ENCODE measurements at regions not wholly inside any gene's neighbourhood (a gene's known extent, or its start where the extent isn't known, plus 50 kb on each side); places are given as distances from the start of the nearest gene placed in this dataset.

DNA sequence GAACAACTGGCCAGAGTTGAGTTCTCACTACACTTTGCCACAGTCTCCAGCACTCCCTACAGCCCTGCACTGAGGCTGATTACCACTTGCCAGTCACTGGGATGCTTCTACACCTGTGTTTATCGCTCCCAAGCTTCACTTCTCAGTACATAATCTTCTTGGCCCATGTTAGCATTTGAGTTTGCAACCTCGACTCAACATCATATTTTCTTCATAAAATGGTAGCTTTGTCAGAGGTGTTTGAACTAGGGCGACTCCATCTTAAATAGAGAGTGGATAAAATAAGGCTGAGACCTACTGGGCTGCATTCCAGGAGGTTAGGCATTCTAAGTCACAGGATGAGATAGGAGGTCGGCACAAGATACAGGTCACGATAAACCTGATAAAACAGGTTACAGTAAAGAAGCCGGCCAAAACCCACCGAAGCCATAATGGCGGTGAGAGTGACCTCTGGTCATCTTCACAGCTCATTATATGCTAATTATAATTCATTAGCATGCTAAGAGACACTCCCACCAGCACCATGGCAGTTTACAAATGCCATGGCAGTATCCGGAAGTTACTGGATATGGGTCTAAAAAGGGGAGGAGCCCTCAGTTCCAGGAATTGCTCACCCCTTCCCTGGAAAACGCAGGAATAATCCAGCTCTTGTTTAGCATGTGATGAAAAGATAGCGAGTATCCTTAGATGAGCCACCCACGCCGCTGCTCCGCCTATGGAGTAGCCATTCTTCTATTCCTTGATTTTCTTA lies 105.8 kb upstream of the KLF6 start:
- FAIRE-seq (no peak), DNase-seq (ENCODE audit: insufficient read length) (no peak)
- no peak for TF ChIP-seq TAF1 (IDR thresholded peaks at IDR 0.05; ENCODE audit: borderline replicate concordance, low read depth, low read length)

DNA sequence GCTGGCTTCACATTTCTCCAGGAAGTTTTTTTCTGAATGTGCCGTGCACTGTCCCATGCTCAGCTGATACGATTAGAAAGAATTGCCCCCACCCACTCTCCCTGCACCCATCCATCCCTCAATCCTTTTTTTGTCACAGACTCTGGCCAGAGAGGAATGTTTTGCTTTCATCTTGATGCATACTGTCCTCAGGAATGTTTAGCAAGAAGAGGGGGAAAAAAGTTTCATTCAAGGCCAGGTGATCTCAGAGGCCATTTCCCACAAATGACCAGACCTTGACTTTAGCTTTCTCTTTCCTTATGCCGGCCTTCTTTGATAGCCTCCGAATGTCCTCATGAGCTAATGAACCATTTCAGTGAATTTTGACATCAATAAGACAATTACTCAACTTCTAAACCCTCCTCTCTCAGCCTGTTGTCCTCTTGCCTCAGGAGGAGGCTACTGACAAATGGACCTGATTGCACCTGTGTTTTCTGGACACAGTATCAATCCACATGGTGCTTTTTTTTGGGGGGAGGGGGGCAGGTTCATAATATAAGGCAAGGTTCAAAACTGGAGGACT lies 105.0 kb upstream of the KLF6 start:
- FAIRE-seq (no peak), DNase-seq (ENCODE audit: insufficient read length) (no peak)
- TF ChIP-seq POLR2A (IDR thresholded peaks at IDR 0.05; ENCODE audit: low read depth, low read length) = no peak
- no peak for TF ChIP-seq TAF1 (IDR thresholded peaks at IDR 0.05; ENCODE audit: borderline replicate concordance, low read depth, low read length)
- no peak for TF ChIP-seq POLR2AphosphoS5 (IDR thresholded peaks at IDR 0.05; ENCODE audit: low read depth, low read length)

DNA sequence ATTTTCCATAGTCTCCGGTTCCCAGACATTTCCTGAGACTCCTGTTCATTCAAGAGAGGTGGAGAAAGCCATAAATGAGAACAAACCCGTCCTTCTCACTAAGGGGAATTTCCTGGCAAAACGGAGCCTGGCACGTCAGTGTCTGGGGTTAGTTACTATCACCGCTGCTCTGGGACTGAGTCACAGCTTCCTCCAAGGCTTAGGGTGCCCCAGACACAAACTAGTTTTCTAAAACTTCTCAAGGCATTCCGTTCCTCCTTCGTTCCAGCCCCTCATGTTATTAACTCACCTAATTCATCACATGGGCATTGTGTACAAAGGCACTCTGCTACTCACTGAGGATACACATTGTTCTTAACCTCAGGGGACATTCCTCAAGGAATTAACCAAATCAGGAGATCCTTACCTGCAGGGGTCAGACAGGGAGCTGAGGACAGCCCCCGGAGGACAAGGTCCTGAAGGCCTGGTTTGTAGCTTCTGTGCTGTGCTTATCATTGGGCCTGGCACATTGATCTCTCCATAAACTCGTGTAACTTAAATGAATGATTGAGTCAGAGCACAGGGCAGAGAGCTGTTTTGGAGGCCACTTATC lies 103.0 kb upstream of the KLF6 start:
- FAIRE-seq = peak; percentile 36
- TF ChIP-seq POLR2AphosphoS5 (IDR thresholded peaks at IDR 0.05; ENCODE audit: low read depth, low read length) (no peak), TAF1 (IDR thresholded peaks at IDR 0.05; ENCODE audit: borderline replicate concordance, low read depth, low read length) (no peak), POLR2A (IDR thresholded peaks at IDR 0.05; ENCODE audit: low read depth, low read length) (no peak)
- peak; percentile 20 for DNase-seq (ENCODE audit: insufficient read length)

DNA sequence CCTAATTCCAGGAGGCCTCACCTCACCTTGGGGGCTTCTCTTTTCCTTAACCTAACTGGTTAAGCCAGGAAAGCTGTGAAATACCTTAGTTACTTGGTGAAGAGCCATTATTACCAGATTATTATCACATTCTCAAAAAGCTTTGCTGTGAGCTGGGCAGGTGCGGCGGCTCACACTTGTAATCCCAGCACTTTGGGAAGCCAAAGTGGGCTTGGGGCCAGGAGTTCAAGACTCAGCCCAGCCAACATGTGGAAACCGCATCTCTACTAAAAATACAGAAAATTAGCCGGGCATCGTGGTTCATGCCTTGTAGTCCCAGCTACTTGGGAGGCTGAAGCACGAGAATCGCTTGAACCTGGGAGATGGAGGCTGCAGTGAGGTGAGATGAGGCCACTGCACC lies 102.4 kb upstream of the KLF6 start:
- TF ChIP-seq POLR2AphosphoS5 (IDR thresholded peaks at IDR 0.05; ENCODE audit: low read depth, low read length) (no peak), TAF1 (IDR thresholded peaks at IDR 0.05; ENCODE audit: borderline replicate concordance, low read depth, low read length) (no peak), POLR2A (IDR thresholded peaks at IDR 0.05; ENCODE audit: low read depth, low read length) (no peak)
- no peak for FAIRE-seq
- no peak for DNase-seq (ENCODE audit: insufficient read length)

DNA sequence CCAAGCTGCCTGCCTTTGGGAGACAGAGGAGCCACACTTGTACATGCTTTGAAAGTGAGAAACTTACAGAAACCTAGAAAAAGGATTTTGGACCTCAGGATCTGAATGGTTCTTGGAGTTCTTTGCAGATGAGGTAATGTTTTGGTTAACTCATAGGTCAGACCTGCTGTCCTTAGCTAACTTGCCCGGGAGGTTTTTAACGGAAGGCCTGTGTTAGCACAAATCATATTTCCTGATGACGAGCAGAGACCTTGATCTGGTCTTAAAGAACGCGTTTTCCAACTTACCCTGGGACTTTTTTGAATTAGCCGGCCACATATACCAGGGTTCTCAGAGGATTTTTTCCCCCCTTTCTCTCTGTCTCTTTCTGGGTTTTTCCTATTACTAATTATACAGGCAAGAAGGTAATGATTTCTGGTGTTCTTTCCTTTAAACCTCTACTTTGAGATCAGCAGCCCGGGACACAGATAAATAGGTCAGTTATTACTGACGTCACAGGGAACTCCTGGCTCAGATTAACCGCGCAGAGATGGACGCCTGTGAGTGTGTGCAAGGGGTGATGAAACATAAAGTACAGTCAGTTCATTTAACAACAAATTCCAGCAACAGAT lies 101.7 kb upstream of the KLF6 start:
- TF ChIP-seq POLR2AphosphoS5 (IDR thresholded peaks at IDR 0.05; ENCODE audit: low read depth, low read length) = no peak
- TF ChIP-seq TAF1 (IDR thresholded peaks at IDR 0.05; ENCODE audit: borderline replicate concordance, low read depth, low read length) = no peak
- no peak for TF ChIP-seq POLR2A (IDR thresholded peaks at IDR 0.05; ENCODE audit: low read depth, low read length)
- DNase-seq (ENCODE audit: insufficient read length) (no peak), FAIRE-seq (no peak)

DNA sequence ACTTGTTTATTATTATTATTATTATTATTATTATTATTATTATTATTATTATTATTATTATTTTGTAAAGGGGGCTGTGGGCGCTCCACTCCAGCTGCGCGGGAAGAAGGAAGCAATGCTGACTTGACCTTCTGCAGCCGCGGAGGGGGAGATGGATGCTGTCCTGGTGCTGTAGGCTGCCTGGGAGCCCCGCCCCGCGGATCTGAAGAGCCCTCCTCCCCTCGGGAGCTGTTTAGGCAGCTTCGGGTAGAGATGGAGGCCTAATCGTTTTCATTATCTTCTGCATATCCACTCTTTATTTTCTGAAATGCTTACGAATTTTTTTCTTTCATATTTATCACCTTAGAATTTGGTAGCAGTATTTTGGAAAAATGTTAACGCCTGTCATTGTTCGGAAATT lies 101.2 kb upstream of the KLF6 start:
- FAIRE-seq = no peak

DNA sequence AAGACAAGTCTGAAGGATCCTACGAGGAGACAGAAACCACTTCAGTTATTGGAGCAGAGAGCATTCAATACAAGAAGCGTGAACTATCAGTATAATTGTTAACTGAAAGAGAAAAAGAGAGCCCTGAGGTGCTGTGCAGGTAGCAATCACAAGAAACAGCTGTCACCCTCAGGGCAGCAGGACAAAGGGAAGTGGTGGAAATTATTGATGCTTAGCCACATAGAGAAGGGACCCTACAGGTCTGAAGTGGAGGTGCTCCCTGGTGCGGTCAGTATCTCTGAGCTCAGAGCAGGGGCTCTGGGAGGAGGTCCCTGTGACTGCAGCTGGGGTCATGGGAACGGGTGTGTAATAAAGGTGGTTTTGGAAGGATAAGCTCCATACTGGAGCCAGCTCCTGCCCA lies 97.8 kb upstream of the KLF6 start:
- TF ChIP-seq POLR2A (IDR thresholded peaks at IDR 0.05; ENCODE audit: low read depth, low read length) (no peak), TAF1 (IDR thresholded peaks at IDR 0.05; ENCODE audit: borderline replicate concordance, low read depth, low read length) (no peak), POLR2AphosphoS5 (IDR thresholded peaks at IDR 0.05; ENCODE audit: low read depth, low read length) (no peak)
- FAIRE-seq = no peak
- DNase-seq (ENCODE audit: insufficient read length) = no peak

More for the DNA sequence above, 101.2 kb upstream of the KLF6 start:
- no peak for DNase-seq (ENCODE audit: insufficient read length)
- TF ChIP-seq TAF1 (IDR thresholded peaks at IDR 0.05; ENCODE audit: borderline replicate concordance, low read depth, low read length) (no peak), POLR2A (IDR thresholded peaks at IDR 0.05; ENCODE audit: low read depth, low read length) (no peak), POLR2AphosphoS5 (IDR thresholded peaks at IDR 0.05; ENCODE audit: low read depth, low read length) (no peak)

DNA sequence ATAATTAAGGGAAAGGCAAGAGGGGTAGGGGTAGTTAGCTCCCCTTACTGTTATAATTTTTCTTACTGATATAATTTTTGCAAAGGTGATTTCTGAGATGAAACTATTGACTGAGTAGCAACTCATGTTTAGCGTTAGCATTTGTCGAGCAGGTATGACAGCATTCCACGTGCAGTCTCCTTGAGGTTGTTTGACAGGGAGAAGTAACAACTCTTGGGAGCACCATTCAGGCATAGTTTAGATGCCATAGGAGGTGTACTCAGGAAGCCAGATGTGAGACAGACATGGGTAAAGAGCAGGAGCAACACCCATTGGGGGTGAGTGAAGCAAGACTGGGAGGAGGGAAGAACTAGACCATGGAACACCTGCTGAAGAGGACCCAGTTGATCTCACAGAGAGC lies 96.6 kb upstream of the KLF6 start:
- FAIRE-seq (no peak), DNase-seq (ENCODE audit: insufficient read length) (no peak)
- TF ChIP-seq POLR2AphosphoS5 (IDR thresholded peaks at IDR 0.05; ENCODE audit: low read depth, low read length) (no peak), TAF1 (IDR thresholded peaks at IDR 0.05; ENCODE audit: borderline replicate concordance, low read depth, low read length) (no peak), POLR2A (IDR thresholded peaks at IDR 0.05; ENCODE audit: low read depth, low read length) (no peak)

DNA sequence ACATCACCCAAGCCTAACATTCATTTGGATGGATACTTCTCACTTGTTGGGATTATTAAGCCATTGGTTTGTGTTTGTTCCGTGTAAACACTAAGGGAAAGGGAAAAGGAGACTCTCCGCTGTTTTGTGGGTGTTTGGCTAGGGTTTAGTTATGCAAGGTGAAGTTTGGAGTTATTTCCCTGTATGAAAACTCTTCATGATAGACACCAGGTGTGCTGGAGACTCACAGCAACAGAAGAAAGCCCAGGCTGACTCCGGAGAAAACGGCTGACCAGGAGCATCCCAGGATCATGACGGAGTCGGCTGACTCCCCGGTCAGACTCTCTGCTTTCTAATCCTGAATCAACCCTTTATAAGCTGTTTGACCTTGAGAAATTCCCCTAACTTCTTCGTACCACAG lies 94.1 kb upstream of the KLF6 start:
- FAIRE-seq (no peak), DNase-seq (ENCODE audit: insufficient read length) (no peak)
- TF ChIP-seq POLR2AphosphoS5 (IDR thresholded peaks at IDR 0.05; ENCODE audit: low read depth, low read length) = no peak

DNA sequence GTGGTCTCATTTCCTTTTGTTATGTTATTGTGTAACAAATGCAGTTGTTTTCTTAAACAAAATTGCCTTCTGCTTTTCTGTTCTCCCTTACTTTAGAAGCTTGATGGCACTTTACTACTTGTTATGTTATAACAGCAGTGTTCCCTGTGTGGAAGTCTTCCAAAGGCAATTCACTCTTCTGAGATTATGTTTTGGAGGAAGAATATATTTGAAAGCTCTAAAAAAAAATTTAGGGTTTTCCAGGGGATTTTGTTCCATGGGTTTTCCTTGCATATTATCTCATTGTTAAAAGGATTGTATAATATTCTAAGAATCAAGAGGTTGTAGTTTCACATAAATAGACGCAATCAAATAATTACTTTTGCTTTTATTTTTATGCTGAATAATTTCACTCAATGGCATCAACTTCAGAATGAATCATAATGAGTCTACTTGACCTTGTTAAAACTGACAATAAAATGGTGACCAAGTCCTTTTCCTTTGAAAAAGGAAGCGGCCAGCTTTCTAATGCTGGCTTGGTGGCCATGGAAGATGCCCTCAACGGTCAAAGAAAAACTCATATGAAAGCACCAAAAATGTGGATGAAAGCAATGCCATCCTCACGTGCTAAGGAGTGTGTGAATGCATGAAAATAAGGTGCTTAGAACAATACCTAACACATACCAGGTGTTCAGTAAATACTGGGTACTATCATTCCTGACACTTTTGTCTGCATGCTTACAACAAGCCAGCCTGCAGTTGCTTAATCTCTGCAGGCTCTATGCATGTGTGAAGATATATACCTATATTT lies 92.4 kb upstream of the KLF6 start:
- TF ChIP-seq POLR2A (IDR thresholded peaks at IDR 0.05; ENCODE audit: low read depth, low read length) (no peak), POLR2AphosphoS5 (IDR thresholded peaks at IDR 0.05; ENCODE audit: low read depth, low read length) (no peak), TAF1 (IDR thresholded peaks at IDR 0.05; ENCODE audit: borderline replicate concordance, low read depth, low read length) (no peak)
- no peak for DNase-seq (ENCODE audit: insufficient read length)
- FAIRE-seq = peak; percentile 21

DNA sequence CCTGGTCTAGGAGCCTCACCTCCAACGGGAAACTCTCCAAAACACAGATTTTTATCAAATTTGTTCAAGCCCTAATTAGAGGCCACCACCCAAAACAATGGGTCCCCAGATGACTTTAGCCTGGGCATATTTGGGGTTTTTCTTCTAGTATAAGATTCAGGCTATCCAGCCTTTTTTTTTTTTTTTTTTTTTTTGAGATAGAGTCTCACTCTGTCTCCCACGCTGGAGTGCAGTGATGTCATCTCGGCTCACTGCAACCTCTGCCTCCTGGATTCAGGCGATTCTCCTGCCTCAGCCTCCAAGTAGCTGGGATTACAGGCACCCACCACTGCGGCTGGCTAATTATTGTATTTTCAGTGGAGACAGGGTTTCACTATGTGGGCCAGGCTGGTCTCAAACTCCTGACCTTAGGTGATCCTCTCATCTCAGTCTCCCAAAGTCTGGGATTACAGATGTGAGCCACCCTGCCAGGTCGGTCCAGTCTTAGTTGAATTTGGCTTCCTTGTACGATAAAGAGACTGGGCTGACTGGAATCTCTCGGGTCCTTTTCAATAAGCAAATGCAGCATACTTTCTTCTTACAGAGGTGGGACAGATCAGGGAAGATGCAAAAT lies 91.4 kb upstream of the KLF6 start:
- TF ChIP-seq POLR2A (IDR thresholded peaks at IDR 0.05; ENCODE audit: low read depth, low read length) (no peak), POLR2AphosphoS5 (IDR thresholded peaks at IDR 0.05; ENCODE audit: low read depth, low read length) (no peak), TAF1 (IDR thresholded peaks at IDR 0.05; ENCODE audit: borderline replicate concordance, low read depth, low read length) (no peak)
- FAIRE-seq (no peak), DNase-seq (ENCODE audit: insufficient read length) (no peak)

Data from GM12892 (cell line).